Mesenchymal stem cell (in vitro differentiated cells and primary cell): ENCODE measurements at regions not wholly inside any gene's neighbourhood (a gene's known extent, or its start where the extent isn't known, plus 50 kb on each side); places are given as distances from the start of the nearest gene placed in this dataset.

Experiments
- DNase-seq: peaks from one replicate; pipeline ENCODE4 v3.0.0-alpha.2; 2013
- H2AFZ ChIP-seq: one replicate; pipeline ENCODE4 v1.6.1; 2013; ENCODE audit warnings: low read depth, mild to moderate bottlenecking, control low read depth, inconsistent platforms, low read length, moderate library complexity
- H2AK5ac ChIP-seq: 2 replicates; pipeline ENCODE4 v1.6.1; 2013; ENCODE audit warnings: low read length, moderate library complexity, mild to moderate bottlenecking, inconsistent platforms; ENCODE audit not compliant: severe bottlenecking
- H2BK120ac ChIP-seq: one replicate; pipeline ENCODE4 v1.6.1; 2013; ENCODE audit warnings: low read depth, mild to moderate bottlenecking, inconsistent platforms, low read length, moderate library complexity
- H2BK12ac ChIP-seq, 2 experiments: one replicate each; pipeline ENCODE4 v1.6.1; 2013; ENCODE audit warnings: inconsistent platforms in 2 of 2, low read length in 2 of 2, mild to moderate bottlenecking in 2 of 2, moderate library complexity in 2 of 2, control low read depth in 1 of 2
- H2BK15ac ChIP-seq: one replicate; pipeline ENCODE4 v1.6.1; 2013; ENCODE audit warnings: mild to moderate bottlenecking, low read depth, inconsistent platforms; ENCODE audit not compliant: poor library complexity, severe bottlenecking
- H2BK5ac ChIP-seq: 2 replicates; pipeline ENCODE4 v1.6.1; 2013; ENCODE audit warnings: low read depth, mild to moderate bottlenecking, low read length, control low read depth, inconsistent platforms; ENCODE audit not compliant: poor library complexity, severe bottlenecking
- H3K14ac ChIP-seq, 2 experiments: one replicate each; pipeline ENCODE4 v1.6.1; 2013; ENCODE audit warnings: inconsistent platforms in 2 of 2, low read length in 2 of 2, control low read depth in 1 of 2, mild to moderate bottlenecking in 1 of 2, moderate library complexity in 1 of 2
- H3K18ac ChIP-seq, 2 experiments: one replicate each; pipeline ENCODE4 v1.6.1; 2013; ENCODE audit warnings: inconsistent platforms in 2 of 2, low read length in 2 of 2, control low read depth in 1 of 2, low read depth in 1 of 2, mild to moderate bottlenecking in 1 of 2
- H3K23ac ChIP-seq, 2 experiments: one replicate each; pipeline ENCODE4 v1.6.1; 2013; ENCODE audit warnings: inconsistent platforms in 2 of 2, low read length in 2 of 2, mild to moderate bottlenecking in 2 of 2, moderate library complexity in 2 of 2, control low read depth in 1 of 2
- H3K27ac ChIP-seq: 2 replicates; pipeline ENCODE4 v1.5.1; 2013; ENCODE audit warnings: mild to moderate bottlenecking, moderate library complexity, low read length, control low read depth, inconsistent platforms; ENCODE audit not compliant: poor library complexity, severe bottlenecking
- H3K27me3 ChIP-seq, 2 experiments: 2 replicates each; pipeline versions ENCODE4 v1.6.1 to v1.7.0; 2013; ENCODE audit warnings: low read length in 2 of 2, mild to moderate bottlenecking in 2 of 2, moderate library complexity in 2 of 2, control low read depth in 1 of 2, inconsistent platforms in 1 of 2; ENCODE audit not compliant: control insufficient read depth in 1 of 2, insufficient read depth in 1 of 2
- H3K36me3 ChIP-seq, 2 experiments: 2 replicates each; pipeline versions ENCODE4 v1.6.1 to v1.7.0; 2013; ENCODE audit warnings: low read length in 2 of 2, control low read depth in 1 of 2, inconsistent platforms in 1 of 2, low read depth in 1 of 2, mild to moderate bottlenecking in 1 of 2; ENCODE audit not compliant: insufficient read depth in 2 of 2, control insufficient read depth in 1 of 2
- H3K4ac ChIP-seq, 2 experiments: one replicate each; pipeline ENCODE4 v1.6.1; 2013; ENCODE audit warnings: inconsistent platforms in 2 of 2, low read length in 2 of 2, mild to moderate bottlenecking in 2 of 2, moderate library complexity in 2 of 2, control low read depth in 1 of 2, low read depth in 1 of 2
- H3K4me1 ChIP-seq: 2 replicates; pipeline ENCODE4 v1.6.1; 2013; ENCODE audit warnings: low read depth, low read length, control low read depth; ENCODE audit not compliant: control insufficient read depth, insufficient read depth
- H3K4me2 ChIP-seq: 2 replicates; pipeline ENCODE4 v1.6.1; 2013; ENCODE audit warnings: low read length, mild to moderate bottlenecking, inconsistent platforms; ENCODE audit not compliant: poor library complexity, severe bottlenecking
- H3K4me3 ChIP-seq, 2 experiments: 2 replicates each; pipeline versions ENCODE4 v1.5.1 to v1.7.0; 2013; ENCODE audit warnings: low read length in 2 of 2, mild to moderate bottlenecking in 2 of 2, control low read depth in 1 of 2, low read depth in 1 of 2; ENCODE audit not compliant: insufficient read depth in 1 of 2
- H3K79me1 ChIP-seq: replicated peaks from 2 replicates; pipeline ENCODE4 v1.6.1; 2013; ENCODE audit warnings: mild to moderate bottlenecking, control low read depth, low read length, inconsistent platforms; ENCODE audit not compliant: poor library complexity, severe bottlenecking
- H3K9ac ChIP-seq: 2 replicates; pipeline ENCODE4 v1.7.0; 2013; ENCODE audit warnings: mild to moderate bottlenecking, low read length, moderate library complexity
- H3K9me3 ChIP-seq: 2 replicates; pipeline ENCODE4 v1.7.0; 2013; ENCODE audit warnings: mild to moderate bottlenecking, low read length; ENCODE audit not compliant: control insufficient read depth
- H4K8ac ChIP-seq: one replicate; pipeline ENCODE4 v1.6.1; 2013; ENCODE audit warnings: inconsistent platforms, mild to moderate bottlenecking, low read length, moderate library complexity
- H4K91ac ChIP-seq: one replicate; pipeline ENCODE4 v1.6.1; 2013; ENCODE audit warnings: mild to moderate bottlenecking, low read length, inconsistent platforms
- WGBS: methylation state at CpG from one replicate; pipeline ENCODE4 v1.1.7; 2013; ENCODE audit warnings: mixed read lengths; 5-methylcytosine and 5-hydroxymethylcytosine counted together

DNA sequence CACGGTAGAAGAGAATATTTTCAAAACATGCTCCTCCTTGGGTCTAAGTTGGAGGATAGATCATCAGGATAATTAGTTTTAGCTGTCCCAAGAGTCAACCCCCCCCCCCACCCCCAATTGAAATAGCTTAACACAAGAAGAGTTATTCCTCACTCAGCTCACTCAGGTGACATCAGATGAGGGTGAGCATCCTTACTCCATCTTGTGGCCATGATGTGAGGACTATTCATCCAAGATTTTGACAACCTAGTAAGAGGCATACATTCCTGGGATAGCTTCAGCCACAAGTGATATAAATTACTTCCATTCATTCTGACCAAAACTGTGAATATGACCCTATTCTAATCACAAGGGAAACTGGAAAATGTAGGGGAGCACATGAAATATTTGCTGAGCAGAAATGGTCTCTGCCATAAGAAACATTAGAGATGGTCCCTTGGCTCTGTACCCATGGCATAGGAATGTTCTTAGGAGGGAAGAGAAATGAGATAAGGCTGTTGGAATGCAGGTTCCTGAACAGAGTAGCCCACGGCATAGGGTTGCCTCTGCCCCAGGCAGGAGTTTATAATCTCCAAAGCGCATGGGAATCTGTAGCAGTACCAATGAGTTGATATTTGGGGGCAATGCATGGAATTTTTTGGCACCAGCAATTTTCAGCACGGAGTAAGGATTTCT lies 257.2 kb downstream of the CYRIA start:
- WGBS: 51% methylated on average over 3 of the region's 4 CpGs
- no peak overlapping the region for H3K23ac ChIP-seq
- H3K27ac ChIP-seq: no peak overlapping the region
- no peak overlapping the region for H2AFZ ChIP-seq
- H4K91ac ChIP-seq: no peak overlapping the region
- no peak overlapping the region for H2AK5ac ChIP-seq
- no peak for DNase-seq
- no peaks in the 10 kb centered on the region for H3K27me3 ChIP-seq
- H2BK15ac ChIP-seq: no peak overlapping the region
- H3K79me1 ChIP-seq: no peaks in the 10 kb centered on the region
- H3K4ac ChIP-seq: no peak overlapping the region
- H3K9ac ChIP-seq: no peak overlapping the region
- H3K4me1 ChIP-seq: no peaks in the 10 kb centered on the region
- no peaks in the 10 kb centered on the region for H3K36me3 ChIP-seq
- no peaks in the 10 kb centered on the region for H3K9me3 ChIP-seq
- H3K4me2 ChIP-seq: no peak overlapping the region
- no peak overlapping the region for H2BK120ac ChIP-seq
- H2BK12ac ChIP-seq: no peak overlapping the region
- H4K8ac ChIP-seq: no peak overlapping the region
- no peak overlapping the region for H2BK5ac ChIP-seq
- no peak overlapping the region for H3K18ac ChIP-seq
- no peak overlapping the region for H3K4me3 ChIP-seq
- H3K14ac ChIP-seq: no peak overlapping the region

DNA sequence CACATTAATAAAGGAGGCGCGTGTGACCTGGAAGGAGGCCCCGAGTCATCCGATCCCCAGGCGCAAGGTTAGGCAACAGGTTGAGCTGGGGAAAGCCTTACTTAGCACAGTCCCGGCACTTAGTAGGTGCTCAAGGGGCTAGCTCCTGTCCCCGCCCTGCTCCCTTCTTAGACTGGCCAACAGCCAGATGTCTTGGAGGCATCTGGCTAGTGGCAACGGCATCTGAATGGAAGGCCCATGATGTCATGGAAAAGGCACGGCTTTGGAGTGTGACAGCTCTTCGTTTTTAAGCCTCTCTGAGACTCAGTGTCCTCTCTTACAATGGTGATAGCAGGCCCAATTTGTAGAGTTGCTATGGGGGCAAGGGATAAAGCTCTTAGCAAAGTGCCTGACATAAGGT lies 258.3 kb downstream of the CYRIA start:
- H3K27me3 ChIP-seq: no peaks in the 10 kb centered on the region
- no peak overlapping the region for H2BK15ac ChIP-seq
- H4K8ac ChIP-seq: no peak overlapping the region
- H2BK120ac ChIP-seq: no peak overlapping the region
- no peaks in the 10 kb centered on the region for H3K4me1 ChIP-seq
- no peaks in the 10 kb centered on the region for H3K36me3 ChIP-seq
- H3K4me3 ChIP-seq: no peak overlapping the region
- H2AFZ ChIP-seq: no peak overlapping the region
- H3K9me3 ChIP-seq: no peaks in the 10 kb centered on the region
- no peak overlapping the region for H2BK5ac ChIP-seq
- no peak overlapping the region for H2BK12ac ChIP-seq
- no peak overlapping the region for H2AK5ac ChIP-seq
- no peak overlapping the region for H3K27ac ChIP-seq
- no peak overlapping the region for H3K4ac ChIP-seq
- H3K23ac ChIP-seq: no peak overlapping the region
- no peak overlapping the region for H3K18ac ChIP-seq
- 83% methylated on average over 10 of the region's 10 CpGs for WGBS
- H3K14ac ChIP-seq: no peak overlapping the region
- H3K4me2 ChIP-seq: no peak overlapping the region
- no peak for DNase-seq
- H3K79me1 ChIP-seq: no peaks in the 10 kb centered on the region
- H4K91ac ChIP-seq: no peak overlapping the region
- H3K9ac ChIP-seq: no peak overlapping the region

DNA sequence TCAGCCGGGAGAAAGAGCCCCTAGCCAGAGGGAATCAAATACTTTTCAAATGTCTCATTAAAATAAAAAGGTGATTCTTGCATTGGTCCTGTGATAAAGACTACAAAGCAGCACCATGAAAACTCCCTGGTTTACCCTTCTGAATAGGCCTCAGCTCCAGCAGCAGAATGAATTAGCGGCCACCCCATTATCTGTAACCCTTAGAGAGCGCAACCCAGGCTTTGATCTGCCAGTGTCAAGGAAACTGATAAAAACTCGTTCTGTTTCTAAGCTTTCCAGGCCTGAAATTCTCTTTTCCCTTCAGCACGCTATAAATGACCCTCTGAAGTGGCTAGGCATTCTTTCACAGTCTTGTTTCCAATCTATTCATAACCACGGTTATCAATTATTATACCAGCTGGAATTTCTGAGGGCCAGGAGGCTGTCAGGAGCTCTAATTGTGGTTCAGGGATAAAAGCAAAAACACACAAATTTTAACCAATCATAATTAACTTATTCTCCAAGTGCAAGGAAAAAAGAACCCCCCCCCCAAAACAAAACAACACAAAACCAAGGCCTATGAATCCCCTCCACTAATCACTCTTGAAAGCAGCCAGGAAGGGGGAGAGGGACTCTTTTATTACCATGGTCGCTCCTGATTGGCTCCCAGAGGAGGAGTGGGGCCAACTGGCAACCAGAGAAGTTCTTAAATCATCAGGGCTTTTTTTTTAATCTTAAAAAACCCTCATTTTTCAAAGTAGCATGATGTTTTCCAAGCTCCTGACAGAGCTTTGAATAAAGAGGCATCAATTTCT lies 258.9 kb downstream of the CYRIA start:
- H3K27me3 ChIP-seq: no peaks in the 10 kb centered on the region
- no peak overlapping the region for H2AFZ ChIP-seq
- no peak overlapping the region for H4K91ac ChIP-seq
- H3K36me3 ChIP-seq: no peaks in the 10 kb centered on the region
- DNase-seq: no peak
- no peak overlapping the region for H2BK5ac ChIP-seq
- H2BK120ac ChIP-seq: no peak overlapping the region
- H3K23ac ChIP-seq: no peak overlapping the region
- no peak overlapping the region for H2AK5ac ChIP-seq
- H3K4me3 ChIP-seq: no peak overlapping the region
- H3K18ac ChIP-seq: no peak overlapping the region
- no peak overlapping the region for H3K14ac ChIP-seq
- H3K9ac ChIP-seq: no peak overlapping the region
- H3K27ac ChIP-seq: no peak overlapping the region
- no peaks in the 10 kb centered on the region for H3K9me3 ChIP-seq
- 20% methylated on average over 5 of the region's 7 CpGs for WGBS
- H2BK15ac ChIP-seq: no peak overlapping the region
- no peak overlapping the region for H4K8ac ChIP-seq
- H2BK12ac ChIP-seq: no peak overlapping the region
- no peaks in the 10 kb centered on the region for H3K79me1 ChIP-seq
- no peaks in the 10 kb centered on the region for H3K4me1 ChIP-seq
- H3K4me2 ChIP-seq: no peak overlapping the region
- no peak overlapping the region for H3K4ac ChIP-seq

DNA sequence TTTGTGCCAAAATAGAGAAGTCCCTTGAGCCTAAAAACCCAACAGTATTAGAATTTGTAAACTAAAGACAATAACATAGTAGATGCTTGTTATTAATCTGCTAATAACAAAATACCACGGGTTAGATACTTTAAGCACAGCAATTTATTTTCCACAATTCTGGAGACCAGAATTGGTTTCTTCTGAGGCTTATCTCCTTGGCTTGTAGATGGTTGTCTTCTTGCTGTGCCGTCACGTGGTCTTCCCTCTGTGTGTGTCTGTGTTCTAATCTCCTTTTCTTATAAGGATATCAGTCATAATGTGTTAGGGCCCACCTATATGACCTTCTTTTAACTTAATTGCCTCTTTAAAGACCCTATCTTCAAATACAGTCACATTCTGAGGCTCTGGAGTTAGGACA lies 260.1 kb downstream of the CYRIA start:
- Histone ChIP-seq H2AK5ac (no peak overlapping the region), H3K4me1 (no peaks in the 10 kb centered on the region), H3K4me3 (no peak overlapping the region), H3K18ac (no peak overlapping the region), H3K36me3 (no peaks in the 10 kb centered on the region), H3K27me3 (no peaks in the 10 kb centered on the region), H2BK12ac (no peak overlapping the region), H3K79me1 (no peaks in the 10 kb centered on the region), H2BK15ac (no peak overlapping the region), H3K9ac (no peak overlapping the region), H3K4me2 (no peak overlapping the region), H4K91ac (no peak overlapping the region), H3K9me3 (no peaks in the 10 kb centered on the region), H3K14ac (no peak overlapping the region), H3K23ac (no peak overlapping the region), H2BK120ac (no peak overlapping the region), H3K4ac (no peak overlapping the region), H2BK5ac (no peak overlapping the region), H4K8ac (no peak overlapping the region), H3K27ac (no peak overlapping the region), H2AFZ (no peak overlapping the region)
- no peak for DNase-seq
- WGBS: 72% methylated on average over 3 of the region's 3 CpGs
